BLaER1 treated with 17β-estradiol and CSF1 and Interleukin-3, amounts not matched to agents 10 nM and 100 nM (cell line): ENCODE measurements at regions not wholly inside any gene's neighbourhood (a gene's known extent, or its start where the extent isn't known, plus 50 kb on each side); places are given as distances from the start of the nearest gene placed in this dataset.

ENCODE experiments used
- H3K27ac ChIP-seq, 11 experiments: shearing (Covaris generic); formaldehyde crosslinking; 2 replicates each; pipeline ENCODE4 v1.8.1; 2022
- H3K27me3 ChIP-seq, 11 experiments: shearing (Covaris generic); formaldehyde crosslinking; 2 replicates each; pipeline ENCODE4 v1.8.1; 2022
- H3K36me3 ChIP-seq, 11 experiments: shearing (Covaris generic); formaldehyde crosslinking; 2 replicates each; pipeline ENCODE4 v1.8.1; 2022
- H3K4me1 ChIP-seq, 10 experiments: shearing (Covaris generic); formaldehyde crosslinking; 2 replicates each; pipeline ENCODE4 v1.8.1; 2022
- H3K4me2 ChIP-seq, 11 experiments: shearing (Covaris generic); formaldehyde crosslinking; 2 replicates each; pipeline ENCODE4 v1.8.1; 2022
- H3K4me3 ChIP-seq, 10 experiments: shearing (Covaris generic); formaldehyde crosslinking; 2 replicates each; pipeline ENCODE4 v1.8.1; 2022
- H3K9ac ChIP-seq, 11 experiments: shearing (Covaris generic); formaldehyde crosslinking; 2 replicates each; pipeline ENCODE4 v1.8.1; 2022
- H3K9me3 ChIP-seq, 11 experiments: shearing (Covaris generic); formaldehyde crosslinking; replicated peaks in 1 of 11; 2 replicates each; pipeline ENCODE4 v1.8.1; 2022
- H4K20me1 ChIP-seq, 11 experiments: shearing (Covaris generic); formaldehyde crosslinking; 2 replicates each; pipeline ENCODE4 v1.8.1; 2022
- Cebpa-rat ChIP-seq, 11 experiments: shearing (Covaris generic); IDR thresholded peaks; 2 replicates each; pipeline ENCODE4 v1.8.1; 2022

DNA sequence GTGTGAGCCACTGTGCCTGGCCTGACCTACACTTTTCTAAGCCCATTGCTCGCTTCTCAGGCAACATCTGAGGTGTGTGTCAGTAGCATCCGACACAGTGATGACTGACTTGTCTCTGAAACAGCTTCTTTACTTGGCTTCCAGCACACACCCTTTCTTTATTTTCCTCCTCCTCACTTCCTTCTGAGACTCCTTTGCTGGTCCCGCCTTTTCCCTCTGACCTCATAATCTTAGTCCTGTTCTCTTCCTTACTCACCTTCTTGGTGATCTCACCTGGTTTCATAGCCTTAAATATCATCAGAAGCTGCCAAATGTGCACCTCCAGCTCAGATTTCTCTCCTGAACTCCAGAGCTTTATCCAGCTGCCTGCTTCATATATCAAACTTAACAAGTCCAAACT, 66.6 kb upstream of the PELI1 start:
- no peaks in the 10 kb centered on the region for H3K27me3 ChIP-seq
- H3K4me1 ChIP-seq, result peaks cover 0 to 98% (median 47%) of the 10 kb centered on the region in 10 experiments; a peak in 15 of 20 replicates
- H3K27ac ChIP-seq, result peak overlapping the region in 10 of 11 experiments; percentile 66 to 99 (median 88); a peak in 18 of 22 replicates
- peak overlapping the region in 7 of 11 experiments; percentile 51 to 81 (median 71); a peak in 12 of 22 replicates for H3K4me2 ChIP-seq
- no peaks in the 10 kb centered on the region for H3K9me3 ChIP-seq
- no peak overlapping the region for H3K4me3 ChIP-seq
- no peak for TF ChIP-seq Cebpa-rat (IDR thresholded peaks at IDR 0.05)
- H3K36me3 ChIP-seq, result no peaks in the 10 kb centered on the region
- H3K9ac ChIP-seq, result peak overlapping the region in 6 of 11 experiments; percentile 22 to 87 (median 76); a peak in 8 of 22 replicates
- H4K20me1 ChIP-seq, result no peaks in the 10 kb centered on the region

DNA sequence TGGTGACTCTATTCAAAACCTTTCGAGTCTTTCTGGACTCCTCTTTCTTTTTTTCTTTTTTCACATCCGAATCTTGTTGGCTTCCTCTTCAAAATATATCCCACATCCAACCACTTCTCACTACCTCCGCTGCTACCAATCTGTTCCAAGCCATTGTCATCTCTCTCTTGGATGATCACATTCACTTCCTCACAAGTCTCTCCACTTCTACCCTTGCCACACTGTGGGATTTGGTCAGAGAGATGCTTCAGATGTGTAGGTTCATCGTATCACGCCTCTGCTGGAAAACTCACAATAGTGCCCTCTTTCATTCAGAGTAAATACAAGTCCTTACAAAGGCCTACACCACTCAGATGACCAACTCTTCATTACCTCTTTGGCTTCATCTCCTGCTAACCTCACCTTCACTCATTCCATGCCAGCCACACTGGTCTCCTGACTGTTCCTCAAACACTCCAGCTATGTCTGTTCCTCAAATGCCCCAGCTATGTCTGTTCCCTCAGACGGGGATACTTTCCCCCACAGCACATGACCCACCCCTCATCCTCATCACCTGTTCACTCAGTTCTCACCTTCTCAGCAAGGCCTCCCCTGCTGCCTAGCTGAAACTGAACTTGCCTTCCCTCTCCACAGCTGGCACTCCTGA, 67.2 kb upstream of the PELI1 start:
- Histone ChIP-seq H3K4me3 (no peak overlapping the region), H3K36me3 (no peaks in the 10 kb centered on the region), H3K4me1 (peaks cover 0 to 97% (median 47%) of the 10 kb centered on the region in 10 experiments; a peak in 15 of 20 replicates), H3K27me3 (no peaks in the 10 kb centered on the region), H3K9me3 (no peaks in the 10 kb centered on the region), H3K9ac (peak overlapping the region in 9 of 11 experiments; percentile 47 to 87 (median 72); a peak in 16 of 22 replicates), H3K4me2 (peak overlapping the region in 7 of 11 experiments; percentile 51 to 81 (median 71); a peak in 15 of 22 replicates), H3K27ac (peak overlapping the region; percentile 38 to 99 (median 86)), H4K20me1 (no peaks in the 10 kb centered on the region)
- TF ChIP-seq Cebpa-rat (IDR thresholded peaks at IDR 0.05), result no peak

DNA sequence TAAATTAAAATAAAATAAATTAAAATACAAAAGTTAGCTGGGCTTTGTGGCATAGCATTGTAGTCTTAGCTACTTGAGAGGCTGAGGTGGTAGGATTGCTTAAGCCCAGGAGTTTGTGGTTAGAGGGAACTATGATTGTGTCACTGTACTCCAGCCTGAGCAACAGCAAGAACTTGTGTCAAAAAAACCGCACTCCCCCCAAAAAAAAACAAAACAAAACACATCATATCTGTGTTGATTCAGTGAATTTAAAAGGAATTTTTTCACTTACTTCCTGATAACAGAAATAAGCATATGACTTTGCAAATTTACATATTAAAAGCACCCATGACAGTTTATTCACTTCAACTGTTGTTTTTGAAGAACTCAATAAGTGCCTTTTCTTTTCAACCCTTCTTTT, 68.1 kb upstream of the PELI1 start:
- Histone ChIP-seq H3K9ac (peak overlapping the region in 9 of 11 experiments; percentile 59 to 87 (median 74); a peak in 16 of 22 replicates), H3K4me1 (peaks cover 0 to 97% (median 47%) of the 10 kb centered on the region in 10 experiments; a peak in 15 of 20 replicates), H3K9me3 (no peaks in the 10 kb centered on the region), H4K20me1 (no peaks in the 10 kb centered on the region), H3K4me2 (peak overlapping the region in 9 of 11 experiments; percentile 23 to 81 (median 69); a peak in 17 of 22 replicates), H3K36me3 (no peaks in the 10 kb centered on the region), H3K4me3 (no peak overlapping the region), H3K27ac (peak overlapping the region; percentile 38 to 99 (median 86)), H3K27me3 (no peaks in the 10 kb centered on the region)
- peak; percentile 46 to 99 (median 97) for TF ChIP-seq Cebpa-rat (IDR thresholded peaks at IDR 0.05)

DNA sequence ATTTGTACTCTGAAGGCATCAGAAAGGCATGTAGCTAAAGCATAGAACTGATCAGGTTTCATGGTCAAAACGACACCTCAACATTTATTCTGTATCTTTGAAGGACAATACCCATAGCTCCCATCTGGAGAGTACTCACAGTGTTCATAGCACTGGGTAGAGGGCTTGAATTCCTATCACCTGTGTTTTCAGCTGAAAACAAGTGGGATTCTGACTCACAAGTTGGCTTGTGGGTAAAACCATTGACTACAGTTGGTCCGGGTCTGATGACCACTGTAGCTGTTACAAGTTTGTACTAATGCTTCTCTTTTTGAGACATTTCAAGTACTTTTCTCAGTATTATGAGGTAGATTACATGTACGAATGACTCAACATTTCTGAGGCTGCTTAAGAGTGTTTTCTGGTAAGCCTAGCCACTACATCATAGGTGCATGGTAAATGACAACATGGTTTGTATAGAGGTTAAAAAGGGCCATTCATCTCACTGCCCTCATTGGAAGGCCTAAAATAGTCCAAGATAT, 68.6 kb upstream of the PELI1 start:
- Histone ChIP-seq H3K4me2 (peak overlapping the region in 9 of 11 experiments; percentile 12 to 78 (median 69); a peak in 18 of 22 replicates), H3K4me3 (no peak overlapping the region), H4K20me1 (no peaks in the 10 kb centered on the region), H3K27me3 (no peaks in the 10 kb centered on the region), H3K36me3 (no peaks in the 10 kb centered on the region), H3K27ac (peak overlapping the region; percentile 3 to 99 (median 86); a peak in 21 of 22 replicates), H3K4me1 (peaks cover 0 to 97% (median 47%) of the 10 kb centered on the region in 10 experiments; a peak in 15 of 20 replicates), H3K9ac (peak overlapping the region in 9 of 11 experiments; percentile 37 to 87 (median 74); a peak in 17 of 22 replicates), H3K9me3 (no peaks in the 10 kb centered on the region)
- TF ChIP-seq Cebpa-rat (IDR thresholded peaks at IDR 0.05), result no peak

DNA sequence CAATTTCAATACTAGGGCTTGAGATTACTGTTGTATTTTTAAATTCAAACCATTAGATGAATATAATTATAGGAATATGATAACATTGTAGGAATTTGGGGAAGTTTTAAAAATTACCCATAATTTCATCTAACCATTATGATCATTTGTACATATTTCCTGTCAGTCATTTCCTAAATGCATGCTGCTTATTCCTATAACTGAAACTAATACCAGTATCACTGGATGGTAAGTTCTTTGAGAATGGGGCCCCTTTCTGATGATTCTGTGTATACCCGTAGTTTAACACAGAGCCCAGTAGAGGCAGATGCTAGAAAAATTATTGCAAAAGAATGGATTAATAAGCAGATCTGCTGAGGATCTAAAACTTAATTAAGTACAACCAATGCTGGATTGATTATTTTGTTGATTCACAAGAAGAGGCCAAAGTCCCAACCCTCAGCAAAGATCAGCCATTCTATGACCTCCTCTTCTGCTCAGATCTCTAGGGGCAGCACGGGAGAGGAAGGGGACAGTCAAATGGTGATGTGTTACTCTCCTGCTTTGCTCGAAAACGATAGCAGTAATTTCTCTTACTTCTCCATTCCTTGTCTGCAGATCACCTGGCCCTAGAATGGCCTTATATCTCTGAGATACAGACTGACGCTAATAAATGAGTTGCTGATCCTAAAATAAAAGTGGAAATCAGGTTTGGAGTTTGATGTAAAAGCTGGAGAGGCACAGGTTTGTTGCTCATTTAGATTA, 69.5 kb upstream of the PELI1 start:
- peak overlapping the region in 8 of 11 experiments; percentile 11 to 78 (median 64); a peak in 15 of 22 replicates for H3K4me2 ChIP-seq
- no peak for TF ChIP-seq Cebpa-rat (IDR thresholded peaks at IDR 0.05)
- H3K27me3 ChIP-seq, result no peaks in the 10 kb centered on the region
- H3K27ac ChIP-seq, result peak overlapping the region in 9 of 11 experiments; percentile 74 to 99 (median 89); a peak in 17 of 22 replicates
- no peaks in the 10 kb centered on the region for H3K36me3 ChIP-seq
- peaks cover 0 to 98% (median 47%) of the 10 kb centered on the region in 10 experiments; a peak in 15 of 20 replicates for H3K4me1 ChIP-seq
- H3K9ac ChIP-seq, result peak overlapping the region in 5 of 11 experiments; percentile 26 to 63 (median 52); a peak in 9 of 22 replicates
- no peak overlapping the region for H3K4me3 ChIP-seq
- no peaks in the 10 kb centered on the region for H4K20me1 ChIP-seq
- no peaks in the 10 kb centered on the region for H3K9me3 ChIP-seq

DNA sequence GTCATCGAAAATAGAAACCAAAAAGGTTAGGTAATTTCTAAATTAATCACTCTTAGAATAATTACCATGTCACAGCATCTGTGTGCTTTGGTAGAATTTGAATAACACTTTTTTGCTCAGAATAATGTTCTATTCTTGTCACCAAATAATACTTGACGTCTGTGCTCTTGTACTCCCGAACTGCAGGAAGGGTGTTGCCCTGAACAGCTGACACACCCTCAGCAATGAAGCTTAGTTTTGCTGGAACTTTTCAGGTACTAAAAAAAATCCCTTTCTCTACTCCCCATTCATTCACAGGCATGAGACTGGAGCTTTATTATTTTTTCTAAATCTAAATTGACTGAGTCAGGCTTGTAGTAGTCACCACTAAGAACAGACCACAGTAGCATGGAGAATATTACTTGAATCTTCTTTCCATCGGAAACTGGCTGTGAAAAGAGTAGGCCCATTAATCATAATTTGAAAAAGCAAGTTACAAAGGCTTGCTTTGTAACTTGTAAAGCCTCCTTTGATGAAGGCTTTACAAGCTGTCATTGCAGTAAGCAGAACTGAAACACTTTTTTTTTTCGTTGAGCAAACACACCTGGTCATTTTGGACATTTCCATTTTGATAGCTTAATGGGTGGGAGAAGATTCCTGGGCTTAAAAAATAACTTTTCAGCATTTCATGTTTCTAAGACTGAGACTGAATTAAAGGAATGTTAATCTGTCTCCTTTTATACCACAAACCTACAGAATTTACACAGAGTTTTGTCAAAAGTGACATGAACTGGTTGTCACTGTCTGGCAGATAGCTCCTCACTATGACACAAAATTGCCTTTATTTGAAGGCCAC, 70.3 kb upstream of the PELI1 start:
- H3K4me3 ChIP-seq, result no peak overlapping the region
- H3K27me3 ChIP-seq, result no peaks in the 10 kb centered on the region
- no peaks in the 10 kb centered on the region for H4K20me1 ChIP-seq
- peak overlapping the region in 7 of 11 experiments; percentile 84 to 99 (median 92); a peak in 14 of 22 replicates for H3K27ac ChIP-seq
- H3K4me1 ChIP-seq, result peaks cover 0 to 98% (median 48%) of the 10 kb centered on the region in 10 experiments; a peak in 15 of 20 replicates
- peak overlapping the region in 8 of 11 experiments; percentile 11 to 78 (median 64); a peak in 14 of 22 replicates for H3K4me2 ChIP-seq
- peak overlapping the region in 5 of 11 experiments; percentile 26 to 63 (median 52); a peak in 8 of 22 replicates for H3K9ac ChIP-seq
- no peaks in the 10 kb centered on the region for H3K9me3 ChIP-seq
- TF ChIP-seq Cebpa-rat (IDR thresholded peaks at IDR 0.05), result no peak
- no peaks in the 10 kb centered on the region for H3K36me3 ChIP-seq

DNA sequence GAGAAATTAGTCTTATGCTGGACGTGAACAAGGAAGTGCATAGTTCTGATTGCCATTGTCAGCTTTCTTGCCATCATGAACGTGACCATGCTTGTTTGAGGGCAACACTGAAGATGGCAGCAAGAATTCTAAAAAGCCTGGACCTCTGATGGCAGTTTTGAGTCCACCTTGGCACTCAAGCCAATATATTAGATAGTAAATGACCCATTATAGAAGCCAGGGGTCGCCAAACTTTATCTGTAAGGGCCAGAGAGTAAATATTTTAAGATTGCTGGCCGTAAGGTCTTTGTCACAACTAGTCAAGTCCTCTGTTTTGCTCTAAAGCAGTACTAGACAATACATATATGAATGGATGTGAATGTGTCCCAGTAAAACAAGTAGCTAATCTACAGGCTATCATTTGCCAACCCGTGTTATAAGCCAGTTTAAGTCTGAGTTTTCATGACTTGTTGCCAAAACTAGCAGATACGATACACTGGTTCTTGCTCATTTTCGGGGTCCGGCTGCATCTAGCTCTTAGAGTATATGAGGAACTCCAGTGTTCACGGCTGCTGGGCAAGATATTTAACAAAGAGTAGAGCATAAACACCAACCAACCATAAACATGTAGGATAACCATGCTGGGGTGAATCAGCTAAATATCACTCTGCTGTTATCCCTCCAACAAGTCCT, 73.1 kb upstream of the PELI1 start:
- Histone ChIP-seq H3K4me1 (peaks cover 0 to 98% (median 45%) of the 10 kb centered on the region in 10 experiments; a peak in 15 of 20 replicates), H3K9me3 (no peaks in the 10 kb centered on the region), H4K20me1 (no peaks in the 10 kb centered on the region), H3K4me2 (peak overlapping the region in 2 of 11 experiments; percentile 41 to 52; a peak in 4 of 22 replicates), H3K36me3 (no peaks in the 10 kb centered on the region), H3K4me3 (no peak overlapping the region), H3K9ac (no peak overlapping the region), H3K27ac (peak overlapping the region in 2 of 11 experiments; percentile 22 to 30; a peak in 3 of 22 replicates), H3K27me3 (no peaks in the 10 kb centered on the region)
- TF ChIP-seq Cebpa-rat (IDR thresholded peaks at IDR 0.05), result no peak
